Adrenal gland (tissue), 9 donors: ENCODE measurements at regions not wholly inside any gene's neighbourhood (a gene's known extent, or its start where the extent isn't known, plus 50 kb on each side); places are given as distances from the start of the nearest gene placed in this dataset.

Experiments
- DNase-seq, 7 donors: peaks; one replicate each; pipeline ENCODE4 v3.0.0-alpha.2; 2019 to 2020
- H3K27ac ChIP-seq, 5 donors: fragments of 200-600 bp; sonication (generic) in 4 of 5; 1 replicate in 3 of 5; 2 replicates in 2 of 5; pipeline versions ENCODE4 v1.5.1 to v1.8.0; 2016 to 2020; ENCODE audit warnings: mild to moderate bottlenecking in 1 of 5
- H3K27me3 ChIP-seq: fragments of 200-600 bp; 2 replicates; pipeline ENCODE4 v1.8.0; 2021
- H3K36me3 ChIP-seq, 2 donors: fragments of 200-600 bp; replicated peaks in 1 of 2; 1 replicate in 1 of 2; 2 replicates in 1 of 2; pipeline versions ENCODE4 v1.5.1 to v1.8.0; 2018 to 2022
- H3K4me1 ChIP-seq, 2 donors: fragments of 200-600 bp; replicated peaks in 1 of 2; 1 replicate in 1 of 2; 2 replicates in 1 of 2; pipeline versions ENCODE4 v1.5.1 to v1.8.0; 2018 to 2021
- H3K4me3 ChIP-seq, 4 donors: fragments of 200-600 bp; sonication (generic) in 3 of 4; one replicate each; pipeline ENCODE4 v1.5.1; 2016 to 2018
- H3K9me3 ChIP-seq, 3 donors: fragments of 200-600 bp; sonication (generic) in 1 of 3; replicated peaks in 1 of 3; 1 replicate in 2 of 3; 2 replicates in 1 of 3; pipeline versions ENCODE4 v1.5.1 to v1.8.0; 2016 to 2021
- CTCF ChIP-seq, 6 experiments: fragments of 450-650 bp in 4 of 6; fragments of 200-600 bp in 2 of 6; sonication (generic) in 1 of 6; IDR thresholded peaks; 1 replicate in 5 of 6; 2 replicates in 1 of 6; pipeline versions ENCODE4 v1.5.1 to v1.8.0; 2016 to 2021; ENCODE audit warnings: antibody characterized with exemption in 6 of 6, mild to moderate bottlenecking in 2 of 6, moderate library complexity in 1 of 6
- POLR2A ChIP-seq, 2 donors: fragments of 450-650 bp; IDR thresholded peaks; one replicate each; pipeline ENCODE4 v1.6.1; 2017; ENCODE audit warnings: antibody characterized with exemption in 2 of 2, mild to moderate bottlenecking in 2 of 2, moderate library complexity in 1 of 2
- WGBS, 4 donors: extraction: QIAGEN DNeasy Blood & Tissue Kit in 2 of 4; methylation state at CpG; one replicate each; pipeline versions ENCODE4 v1.1.5 to v1.1.7; 2013 to 2017; 5-methylcytosine and 5-hydroxymethylcytosine counted together
- intact Hi-C, 2 donors: fragments of 100-400 bp; cut with DNase I; formaldehyde crosslinking; loops; one replicate each; pipeline versions ENCODE4 v1.14.1 to v1.15.0; 2022 to 2023
- donor health status: healthy with polysubstance abuse.
- donor health status: Bipolar disorder and iron deficiency.
- donor health status: DM: yes; HTN: yes; CAD: no.
- donor health status: DM: no; HTN: no; CAD: no.
- donor health status: DM: no; HTN: no; CAD: no.

- TF ChIP-seq CTCF (IDR thresholded peaks at IDR 0.05) = no peak
- Histone ChIP-seq H3K9me3 (no peaks in the 10 kb centered on the region), H3K4me3 (no peak overlapping the region), H3K27me3 (no peaks in the 10 kb centered on the region), H3K4me1 (no peaks in the 10 kb centered on the region), H3K27ac (no peak overlapping the region), H3K36me3 (no peaks in the 10 kb centered on the region)
- intact Hi-C loops = no loop called here
- WGBS, 4 donors = 79 to 85% (median 82%) methylated on average over 10 of the region's 10 CpGs
- DNase-seq = no peak
These were observed 555.4 kb upstream of the EEF2KMT start for GRCh38 chr16:5653041-5653440.

- 37 to 45% (median 41%) methylated on average over 20 to 22 of the region's 22 CpGs for WGBS, 4 donors
- intact Hi-C loops = no loop called here
- H3K9me3 ChIP-seq = no peaks in the 10 kb centered on the region
- H3K36me3 ChIP-seq = no peaks in the 10 kb centered on the region
- H3K4me3 ChIP-seq = no peak overlapping the region
- no peak for TF ChIP-seq POLR2A (IDR thresholded peaks at IDR 0.05)
- no peak for TF ChIP-seq CTCF (IDR thresholded peaks at IDR 0.05)
- no peaks in the 10 kb centered on the region for H3K4me1 ChIP-seq
- no peak for DNase-seq
- no peak overlapping the region for H3K27ac ChIP-seq
- H3K27me3 ChIP-seq = no peaks in the 10 kb centered on the region
These were observed 552.5 kb upstream of the EEF2KMT start for GRCh38 chr16:5649762-5650743.

- Histone ChIP-seq H3K4me3 (no peak overlapping the region), H3K9me3 (no peaks in the 10 kb centered on the region), H3K4me1 (no peaks in the 10 kb centered on the region), H3K36me3 (no peaks in the 10 kb centered on the region), H3K27ac (no peak overlapping the region), H3K27me3 (no peaks in the 10 kb centered on the region)
- intact Hi-C loops = no loop called here
- WGBS, 4 donors = 57 to 64% (median 61%) methylated on average over 1 of the region's 1 CpG; no CpG with 5 or more reads in 1 of the 4 donors
- no peak for DNase-seq
- no peak for TF ChIP-seq CTCF (IDR thresholded peaks at IDR 0.05)
- TF ChIP-seq POLR2A (IDR thresholded peaks at IDR 0.05) = no peak
These were observed 549.5 kb upstream of the EEF2KMT start for GRCh38 chr16:5647051-5647450.

- DNase-seq = no peak
These were observed 546.4 kb upstream of the EEF2KMT start for GRCh38 chr16:5643855-5644531.

More at GRCh38 chr16:5643855-5644531, 546.4 kb upstream of the EEF2KMT start:
- no peaks in the 10 kb centered on the region for H3K4me1 ChIP-seq
- 80 to 82% (median 81%) methylated on average over 10 of the region's 10 CpGs for WGBS, 4 donors
- H3K4me3 ChIP-seq = no peak overlapping the region
- no peak overlapping the region for H3K27ac ChIP-seq
- H3K27me3 ChIP-seq = no peaks in the 10 kb centered on the region
- intact Hi-C loops = no loop called here
- no peaks in the 10 kb centered on the region for H3K36me3 ChIP-seq
- no peaks in the 10 kb centered on the region for H3K9me3 ChIP-seq
- TF ChIP-seq CTCF (IDR thresholded peaks at IDR 0.05) (no peak), POLR2A (IDR thresholded peaks at IDR 0.05) (no peak)
